Stimulated activated CD4-positive, alpha-beta T cell treated with anti-CD3 and anti-CD28 coated beads, Interleukin-2, amount 100 ng/mL, for 4 hours (primary cell): ENCODE measurements at regions not wholly inside any gene's neighbourhood (a gene's known extent, or its start where the extent isn't known, plus 50 kb on each side); places are given as distances from the start of the nearest gene placed in this dataset.

ENCODE experiments used
- DNase-seq: peaks from one replicate; pipeline ENCODE4 v3.0.0-alpha.2; 2020; ENCODE audit warnings: low read depth

- DNase-seq, result no peak
These were observed 204.1 kb downstream of the BCOR start for GRCh38 chrX:39893417-39894338.

GRCh38 chrX:39894683-39895082 lies 203.1 kb downstream of the BCOR start:
- DNase-seq, result no peak

- DNase-seq, result no peak
These were observed 202.3 kb downstream of the BCOR start for GRCh38 chrX:39895218-39896110.

GRCh38 chrX:39896951-39897740 lies 200.6 kb downstream of the BCOR start:
- DNase-seq, result no peak

- no peak for DNase-seq
These were observed 200.0 kb downstream of the BCOR start for GRCh38 chrX:39897741-39898097.

- DNase-seq, result no peak
These were observed 199.6 kb downstream of the BCOR start for GRCh38 chrX:39898147-39898546.

GRCh38 chrX:39899059-39899458 lies 198.7 kb downstream of the BCOR start:
- no peak for DNase-seq

GRCh38 chrX:39899856-39900776 lies 197.6 kb downstream of the BCOR start:
- DNase-seq, result no peak

GRCh38 chrX:39900777-39901170 lies 197.0 kb downstream of the BCOR start:
- no peak for DNase-seq

- DNase-seq, result no peak
These were observed 194.4 kb downstream of the BCOR start for GRCh38 chrX:39903343-39903742.

- no peak for DNase-seq
These were observed 193.8 kb downstream of the BCOR start for GRCh38 chrX:39903937-39904336.

GRCh38 chrX:39904816-39905537 lies 192.8 kb downstream of the BCOR start:
- DNase-seq, result no peak

GRCh38 chrX:39905538-39905891 lies 192.2 kb downstream of the BCOR start:
- no peak for DNase-seq

GRCh38 chrX:39905946-39906345 lies 191.8 kb downstream of the BCOR start:
- no peak for DNase-seq

GRCh38 chrX:39907964-39908661 lies 189.6 kb downstream of the BCOR start:
- DNase-seq, result no peak

GRCh38 chrX:39909996-39910395 lies 187.8 kb downstream of the BCOR start:
- DNase-seq, result no peak

GRCh38 chrX:39910651-39911050 lies 187.1 kb downstream of the BCOR start:
- no peak for DNase-seq

- DNase-seq, result no peak
These were observed 186.4 kb downstream of the BCOR start for GRCh38 chrX:39911278-39911897.

GRCh38 chrX:39912126-39912525 lies 185.6 kb downstream of the BCOR start:
- DNase-seq, result no peak
